ENCODE measurements at regions not wholly inside any gene's neighbourhood (a gene's known extent, or its start where the extent isn't known, plus 50 kb on each side); places are given as distances from the start of the nearest gene placed in this dataset.
"Not testable (repeated sequence)": the region's sequence is repeated elsewhere in the genome, so short reads cannot be mapped to it uniquely, and the experiment has no call there.

- H3K4me1 ChIP-seq (ENCODE audit: insufficient read depth, low read length); H3K4me3 ChIP-seq (ENCODE audit: low read length in 2 of 2); H3K4me3 Mint-ChIP-seq; H3K36me3 ChIP-seq (ENCODE audit: insufficient read depth, low read length); H3K36me3 Mint-ChIP-seq; H3K9me3 Mint-ChIP-seq; H3K27ac ChIP-seq (ENCODE audit: low read depth, low read length); intact Hi-C loops (cut with micrococcal nuclease); DNase-seq; H3K9me3 ChIP-seq (ENCODE audit: control insufficient read depth in 1 of 2, low read length in 2 of 2); POLR2A ChIA-PET (ENCODE audit: partially characterized antibody); CTCF ChIA-PET (ENCODE audit: partially characterized antibody); H3K27ac Mint-ChIP-seq; H3K27me3 ChIP-seq (ENCODE audit: insufficient read depth, low read length); H3K4me1 Mint-ChIP-seq: not testable (repeated sequence)
- H3K27me3 Mint-ChIP-seq, result peaks cover 11 to 34% of the 10 kb centered on the region in 2 donors
These were observed 200.5 kb downstream of the FCRL5 start for GRCh38 chr1:157351800-157352199.

GRCh38 chr1:157348538-157349480, 203.5 kb downstream of the FCRL5 start:
- H3K27me3 Mint-ChIP-seq, result peaks cover 18 to 51% of the 10 kb centered on the region in 2 donors
- no peaks in the 10 kb centered on the region for H3K4me1 Mint-ChIP-seq
- H3K4me3 ChIP-seq (ENCODE audit: low read length in 2 of 2), result no peak overlapping the region
- no peak overlapping the region for H3K27ac Mint-ChIP-seq
- peaks cover 0 to 14% (median 6%) of the 10 kb centered on the region in 8 donors for H3K9me3 Mint-ChIP-seq
- ChIA-PET CTCF (ENCODE audit: partially characterized antibody) (no interaction called here), POLR2A (ENCODE audit: partially characterized antibody) (no interaction called here)
- H3K4me3 Mint-ChIP-seq, result no peak overlapping the region
- H3K36me3 ChIP-seq (ENCODE audit: insufficient read depth, low read length), result no peaks in the 10 kb centered on the region
- no peaks in the 10 kb centered on the region for H3K4me1 ChIP-seq (ENCODE audit: insufficient read depth, low read length)
- intact Hi-C loops (cut with micrococcal nuclease), result no loop called here
- DNase-seq, result no peak
- no peaks in the 10 kb centered on the region for H3K9me3 ChIP-seq (ENCODE audit: control insufficient read depth in 1 of 2, low read length in 2 of 2)
- H3K36me3 Mint-ChIP-seq, result peaks cover 0 to 5% of the 10 kb centered on the region in 2 donors
- no peak overlapping the region for H3K27ac ChIP-seq (ENCODE audit: low read depth, low read length)
- no peaks in the 10 kb centered on the region for H3K27me3 ChIP-seq (ENCODE audit: insufficient read depth, low read length)

- H3K4me3 ChIP-seq (ENCODE audit: low read length in 2 of 2), result no peak overlapping the region
- Mint-ChIP-seq H3K4me1 (no peaks in the 10 kb centered on the region), H3K9me3 (peaks cover 0 to 14% (median 6%) of the 10 kb centered on the region in 8 donors), H3K27me3 (peaks cover 18 to 43% of the 10 kb centered on the region in 2 donors), H3K27ac (no peak overlapping the region), H3K4me3 (no peak overlapping the region), H3K36me3 (peaks cover 0 to 5% of the 10 kb centered on the region in 2 donors)
- POLR2A ChIA-PET (ENCODE audit: partially characterized antibody), result no interaction called here
- CTCF ChIA-PET (ENCODE audit: partially characterized antibody), result no interaction called here
- no peaks in the 10 kb centered on the region for H3K36me3 ChIP-seq (ENCODE audit: insufficient read depth, low read length)
- no peaks in the 10 kb centered on the region for H3K9me3 ChIP-seq (ENCODE audit: control insufficient read depth in 1 of 2, low read length in 2 of 2)
- DNase-seq, result no peak
- intact Hi-C loops (cut with micrococcal nuclease), result no loop called here
- no peak overlapping the region for H3K27ac ChIP-seq (ENCODE audit: low read depth, low read length)
- H3K27me3 ChIP-seq (ENCODE audit: insufficient read depth, low read length), result no peaks in the 10 kb centered on the region
- H3K4me1 ChIP-seq (ENCODE audit: insufficient read depth, low read length), result no peaks in the 10 kb centered on the region
These were observed 204.8 kb downstream of the FCRL5 start for GRCh38 chr1:157347506-157347905.

- H3K9me3 ChIP-seq (ENCODE audit: control insufficient read depth in 1 of 2, low read length in 2 of 2); H3K4me1 ChIP-seq (ENCODE audit: insufficient read depth, low read length); H3K36me3 Mint-ChIP-seq; H3K36me3 ChIP-seq (ENCODE audit: insufficient read depth, low read length); DNase-seq; CTCF ChIA-PET (ENCODE audit: partially characterized antibody); H3K4me3 ChIP-seq (ENCODE audit: low read length in 2 of 2); H3K27ac ChIP-seq (ENCODE audit: low read depth, low read length); H3K4me1 Mint-ChIP-seq; H3K4me3 Mint-ChIP-seq; H3K27ac Mint-ChIP-seq; POLR2A ChIA-PET (ENCODE audit: partially characterized antibody); intact Hi-C loops (cut with micrococcal nuclease); H3K27me3 ChIP-seq (ENCODE audit: insufficient read depth, low read length): not testable (repeated sequence)
- peaks cover 0 to 11% (median 2%) of the 10 kb centered on the region in 8 donors for H3K9me3 Mint-ChIP-seq
- peaks cover 12 to 13% of the 10 kb centered on the region in 2 donors for H3K27me3 Mint-ChIP-seq
These were observed 199.6 kb upstream of the ETV3 start for GRCh38 chr1:157337785-157338184.

- POLR2A ChIA-PET (ENCODE audit: partially characterized antibody), result no interaction called here
- Mint-ChIP-seq H3K36me3 (peaks cover 0 to 3% of the 10 kb centered on the region in 2 donors), H3K4me1 (no peaks in the 10 kb centered on the region), H3K27ac (no peak overlapping the region), H3K27me3 (peaks cover 14 to 18% of the 10 kb centered on the region in 2 donors), H3K4me3 (no peak overlapping the region), H3K9me3 (peaks cover 0 to 16% (median 5%) of the 10 kb centered on the region in 8 donors)
- H3K27ac ChIP-seq (ENCODE audit: low read depth, low read length), result no peak overlapping the region
- H3K9me3 ChIP-seq (ENCODE audit: control insufficient read depth in 1 of 2, low read length in 2 of 2), result no peaks in the 10 kb centered on the region
- H3K36me3 ChIP-seq (ENCODE audit: insufficient read depth, low read length), result no peaks in the 10 kb centered on the region
- no peaks in the 10 kb centered on the region for H3K27me3 ChIP-seq (ENCODE audit: insufficient read depth, low read length)
- H3K4me1 ChIP-seq (ENCODE audit: insufficient read depth, low read length), result no peaks in the 10 kb centered on the region
- no peak overlapping the region for H3K4me3 ChIP-seq (ENCODE audit: low read length in 2 of 2)
- intact Hi-C loops (cut with micrococcal nuclease), result no loop called here
- CTCF ChIA-PET (ENCODE audit: partially characterized antibody), result no interaction called here
- no peak for DNase-seq
These were observed 196.9 kb upstream of the ETV3 start for GRCh38 chr1:157335056-157335455.

- peaks cover 0 to 17% (median 6%) of the 10 kb centered on the region in 8 donors for H3K9me3 Mint-ChIP-seq
- no peak overlapping the region for H3K4me3 Mint-ChIP-seq
- intact Hi-C loops (cut with micrococcal nuclease), result no loop called here
- no peak overlapping the region for H3K27ac ChIP-seq (ENCODE audit: low read depth, low read length)
- H3K4me1 ChIP-seq (ENCODE audit: insufficient read depth, low read length), result no peaks in the 10 kb centered on the region
- no peaks in the 10 kb centered on the region for H3K27me3 ChIP-seq (ENCODE audit: insufficient read depth, low read length)
- CTCF ChIA-PET (ENCODE audit: partially characterized antibody), result no interaction called here
- DNase-seq, result no peak
- H3K36me3 Mint-ChIP-seq, result no peaks in the 10 kb centered on the region
- H3K27me3 Mint-ChIP-seq, result peaks cover 14% of the 10 kb centered on the region in 2 donors
- H3K4me1 Mint-ChIP-seq, result no peaks in the 10 kb centered on the region
- POLR2A ChIA-PET (ENCODE audit: partially characterized antibody), result no interaction called here
- H3K9me3 ChIP-seq (ENCODE audit: control insufficient read depth in 1 of 2, low read length in 2 of 2), result no peaks in the 10 kb centered on the region
- no peaks in the 10 kb centered on the region for H3K36me3 ChIP-seq (ENCODE audit: insufficient read depth, low read length)
- H3K27ac Mint-ChIP-seq, result no peak overlapping the region
- no peak overlapping the region for H3K4me3 ChIP-seq (ENCODE audit: low read length in 2 of 2)
These were observed 195.8 kb upstream of the ETV3 start for GRCh38 chr1:157334041-157334440.

GRCh38 chr1:157330177-157330576, 192.0 kb upstream of the ETV3 start:
- H3K36me3 Mint-ChIP-seq; H3K4me3 ChIP-seq (ENCODE audit: low read length in 2 of 2); H3K9me3 ChIP-seq (ENCODE audit: control insufficient read depth in 1 of 2, low read length in 2 of 2); H3K4me3 Mint-ChIP-seq; DNase-seq; H3K27ac Mint-ChIP-seq; H3K4me1 ChIP-seq (ENCODE audit: insufficient read depth, low read length); CTCF ChIA-PET (ENCODE audit: partially characterized antibody); H3K4me1 Mint-ChIP-seq; POLR2A ChIA-PET (ENCODE audit: partially characterized antibody); H3K27me3 ChIP-seq (ENCODE audit: insufficient read depth, low read length); H3K27ac ChIP-seq (ENCODE audit: low read depth, low read length); intact Hi-C loops (cut with micrococcal nuclease); H3K36me3 ChIP-seq (ENCODE audit: insufficient read depth, low read length): not testable (repeated sequence)
- Mint-ChIP-seq H3K27me3 (peaks cover 8 to 13% of the 10 kb centered on the region in 2 donors), H3K9me3 (peaks cover 0 to 11% (median 6%) of the 10 kb centered on the region in 8 donors)

All from CD4-positive, alpha-beta memory T cell (primary cell).